GM12872 (cell line): ENCODE measurements at regions not wholly inside any gene's neighbourhood (a gene's known extent, or its start where the extent isn't known, plus 50 kb on each side); places are given as distances from the start of the nearest gene placed in this dataset.

Source experiments
- TF ChIP-seq, protein P1 (sequence below): IDR thresholded peaks from 3 replicates; pipeline ENCODE4 v1.5.1; 2011; ENCODE audit warnings: low read depth, mild to moderate bottlenecking, low read length, moderate library complexity; ENCODE audit not compliant: insufficient read depth

DNA sequence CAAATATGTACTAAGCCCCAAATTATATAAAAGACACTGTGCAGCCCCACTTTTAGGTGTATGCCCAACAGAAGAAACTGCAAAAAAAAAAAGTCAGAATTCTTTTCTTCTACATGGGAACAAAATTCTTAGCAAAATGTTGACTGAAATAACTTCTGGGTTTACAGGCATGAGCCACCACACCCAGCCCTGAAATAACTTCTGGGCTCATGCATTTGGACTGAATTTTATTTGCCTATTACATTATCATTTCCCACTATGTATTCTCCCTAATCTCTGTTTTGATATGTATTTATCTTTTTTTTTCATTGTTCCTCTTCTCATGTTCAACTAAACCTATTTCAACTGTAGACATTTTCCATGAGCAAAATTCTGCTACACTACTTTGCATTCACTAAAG lies 169.2 kb downstream of the GRIN2B start:
- TF ChIP-seq, protein P1, sequence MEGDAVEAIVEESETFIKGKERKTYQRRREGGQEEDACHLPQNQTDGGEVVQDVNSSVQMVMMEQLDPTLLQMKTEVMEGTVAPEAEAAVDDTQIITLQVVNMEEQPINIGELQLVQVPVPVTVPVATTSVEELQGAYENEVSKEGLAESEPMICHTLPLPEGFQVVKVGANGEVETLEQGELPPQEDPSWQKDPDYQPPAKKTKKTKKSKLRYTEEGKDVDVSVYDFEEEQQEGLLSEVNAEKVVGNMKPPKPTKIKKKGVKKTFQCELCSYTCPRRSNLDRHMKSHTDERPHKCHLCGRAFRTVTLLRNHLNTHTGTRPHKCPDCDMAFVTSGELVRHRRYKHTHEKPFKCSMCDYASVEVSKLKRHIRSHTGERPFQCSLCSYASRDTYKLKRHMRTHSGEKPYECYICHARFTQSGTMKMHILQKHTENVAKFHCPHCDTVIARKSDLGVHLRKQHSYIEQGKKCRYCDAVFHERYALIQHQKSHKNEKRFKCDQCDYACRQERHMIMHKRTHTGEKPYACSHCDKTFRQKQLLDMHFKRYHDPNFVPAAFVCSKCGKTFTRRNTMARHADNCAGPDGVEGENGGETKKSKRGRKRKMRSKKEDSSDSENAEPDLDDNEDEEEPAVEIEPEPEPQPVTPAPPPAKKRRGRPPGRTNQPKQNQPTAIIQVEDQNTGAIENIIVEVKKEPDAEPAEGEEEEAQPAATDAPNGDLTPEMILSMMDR = no peak

DNA sequence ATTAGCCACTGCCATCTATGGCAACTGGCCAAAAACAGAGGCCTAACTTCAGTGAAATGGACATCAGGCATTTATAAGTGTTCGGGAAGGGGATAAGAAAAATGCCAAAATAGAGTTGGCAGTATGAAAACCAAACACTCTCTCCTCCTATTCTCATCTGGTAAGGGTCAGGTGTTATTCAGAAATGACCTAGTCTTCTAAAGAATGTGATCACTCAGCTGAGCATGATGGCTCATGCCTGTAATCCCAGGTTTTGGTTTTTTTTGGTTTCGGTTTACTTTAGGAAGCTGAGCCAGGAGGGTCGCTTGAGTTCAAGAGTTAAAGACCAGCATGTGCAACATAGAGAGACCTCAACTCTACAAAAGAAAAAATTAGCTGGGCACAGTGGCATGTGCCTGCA lies 170.3 kb downstream of the GRIN2B start:
- TF ChIP-seq, protein P1 = no peak

DNA sequence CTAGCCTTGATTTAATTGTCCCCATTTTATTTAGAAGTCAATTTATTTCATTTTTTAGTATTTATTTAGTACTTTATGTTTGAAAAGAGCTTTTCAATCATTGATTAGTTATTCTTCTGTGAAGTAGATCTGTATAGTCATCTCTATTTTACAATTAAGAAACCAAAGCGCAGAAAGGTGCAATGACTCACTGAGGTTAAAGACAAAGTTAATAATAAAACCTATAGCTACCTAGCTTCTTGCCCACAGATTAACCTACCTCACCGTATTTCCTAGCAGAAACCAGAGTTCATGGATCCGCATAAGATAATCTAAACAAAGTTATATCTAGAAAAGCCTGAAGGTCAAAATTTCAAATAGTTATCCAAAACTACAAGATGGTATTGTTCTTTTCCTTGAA lies 176.4 kb downstream of the GRIN2B start:
- TF ChIP-seq, protein P1 = no peak

DNA sequence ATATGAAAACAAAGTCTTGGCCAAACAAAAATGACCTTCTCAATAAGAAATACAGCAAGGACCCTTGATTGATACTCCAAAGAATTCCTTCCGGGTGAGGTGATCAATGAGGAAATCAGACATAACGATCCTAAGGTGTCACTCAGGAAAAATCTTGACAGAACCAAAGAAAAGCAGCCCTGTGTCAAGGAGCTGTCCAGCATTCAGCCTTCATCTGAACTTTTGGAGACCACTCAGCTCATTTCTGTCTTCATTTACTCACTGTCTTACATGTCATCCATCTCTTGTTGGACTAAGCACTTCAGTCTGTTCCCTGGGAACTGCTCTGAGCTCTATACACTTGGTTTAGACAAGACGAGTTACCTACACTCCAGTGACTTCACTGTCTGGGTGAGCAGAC lies 179.9 kb downstream of the GRIN2B start:
- TF ChIP-seq, protein P1 = no peak

DNA sequence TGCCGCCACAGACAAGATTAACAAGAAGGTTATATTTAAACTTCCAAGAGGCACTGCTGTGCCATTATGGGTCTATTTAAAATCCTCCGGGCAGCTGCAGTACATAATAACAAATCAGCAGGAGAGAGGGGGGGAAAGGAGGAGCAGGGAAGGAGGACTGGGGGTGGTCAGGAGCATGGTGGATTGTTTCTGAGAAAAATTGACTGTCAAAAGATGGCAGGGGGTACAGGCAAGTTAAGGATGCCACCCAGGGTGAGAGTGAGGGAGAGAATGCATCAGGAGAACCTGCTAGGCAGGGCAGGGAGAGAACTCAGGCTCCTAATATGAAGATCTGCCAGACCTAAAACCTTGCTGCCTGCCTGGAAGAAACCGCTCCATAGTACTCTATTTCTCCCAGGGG lies 181.8 kb downstream of the GRIN2B start:
- TF ChIP-seq, protein P1 = no peak

DNA sequence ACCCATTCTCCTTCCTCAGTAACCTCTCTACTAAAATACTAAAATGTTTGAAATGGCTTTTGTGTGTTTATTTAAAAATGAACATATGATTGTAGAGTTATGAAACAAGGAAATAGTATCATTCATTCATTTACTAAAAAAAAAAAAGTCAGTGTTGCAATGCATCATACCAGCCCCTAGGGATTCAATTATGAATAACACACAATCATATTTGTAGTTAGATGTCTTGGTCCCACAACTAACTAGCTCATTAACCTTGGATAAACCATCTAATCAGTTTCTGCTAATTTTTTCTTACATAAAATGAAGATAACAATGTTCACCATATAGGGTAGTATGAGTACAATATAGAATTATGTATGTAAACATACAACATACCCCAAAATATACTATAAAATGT lies 183.2 kb downstream of the GRIN2B start:
- TF ChIP-seq, protein P1 = no peak

DNA sequence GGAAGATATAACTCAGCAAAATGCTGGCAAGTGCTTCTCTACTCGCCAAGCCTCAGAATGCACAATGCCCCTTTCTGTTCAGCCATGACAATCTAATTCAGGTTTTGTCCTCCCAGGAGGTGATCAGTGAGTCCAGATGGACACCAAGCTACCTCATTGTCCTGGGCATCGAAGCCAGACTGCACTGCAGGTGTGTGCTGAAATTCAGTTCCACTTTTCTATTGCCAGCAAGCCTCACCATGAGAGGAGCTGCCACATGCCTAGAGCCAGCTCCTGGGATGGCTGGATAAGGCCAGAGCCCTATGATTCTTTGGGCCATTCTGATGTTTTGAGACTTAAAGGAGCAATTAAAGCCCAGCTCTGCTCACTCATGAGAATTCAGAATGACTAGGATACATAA lies 186.7 kb downstream of the GRIN2B start:
- TF ChIP-seq, protein P1 = no peak

DNA sequence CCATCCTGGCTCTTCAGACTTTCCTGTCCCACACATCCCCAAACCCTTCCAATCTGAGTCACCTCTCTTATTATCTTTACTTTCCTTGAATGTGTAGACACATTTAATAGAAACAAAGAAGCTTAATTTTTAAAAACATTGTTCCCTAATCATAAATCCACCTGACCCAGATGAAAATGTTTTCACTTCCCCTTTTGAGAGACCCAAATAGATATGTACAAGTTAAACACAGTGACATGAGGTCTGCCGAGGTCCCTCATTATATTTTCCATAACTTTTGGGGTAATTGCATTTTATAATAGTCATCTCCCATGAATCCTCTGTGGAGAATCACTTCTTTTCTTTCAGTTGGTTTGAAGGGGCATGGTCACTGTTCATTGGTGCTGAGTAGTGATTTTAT lies 191.1 kb downstream of the GRIN2B start:
- TF ChIP-seq, protein P1 = no peak
